ENCODE measurements at regions not wholly inside any gene's neighbourhood (a gene's known extent, or its start where the extent isn't known, plus 50 kb on each side); places are given as distances from the start of the nearest gene placed in this dataset.

DNA sequence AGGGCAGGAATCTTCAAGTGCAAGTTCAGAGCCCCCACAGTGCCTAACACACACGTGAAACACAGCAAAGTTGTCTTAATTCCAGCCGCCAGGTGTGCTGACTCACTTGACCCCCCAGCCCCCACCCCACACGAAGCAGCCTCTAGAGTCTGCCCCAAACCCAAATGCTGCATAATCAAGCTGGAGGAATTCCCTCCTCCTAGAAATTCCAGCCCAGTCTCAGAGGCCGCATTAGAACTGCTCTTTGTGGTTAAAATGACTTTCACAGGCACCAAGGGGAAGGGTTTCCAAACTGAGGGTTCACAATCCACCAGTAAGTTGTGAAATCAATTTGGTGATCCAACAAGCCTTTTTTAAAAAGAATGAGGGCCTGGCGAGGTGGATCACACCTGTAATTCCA lies 67.0 kb upstream of the PLXNA4 start:
- no peak for TF ChIP-seq CTCF (IDR thresholded peaks at IDR 0.05; ENCODE audit: low read depth, low read length)
- no peak for TF ChIP-seq EZH2phosphoT487 (IDR thresholded peaks at IDR 0.05; ENCODE audit: low read depth)
